Gastroesophageal sphincter (tissue), 4 donors: ENCODE measurements at regions not wholly inside any gene's neighbourhood (a gene's known extent, or its start where the extent isn't known, plus 50 kb on each side); places are given as distances from the start of the nearest gene placed in this dataset.
"Not testable (repeated sequence)": the region's sequence is repeated elsewhere in the genome, so short reads cannot be mapped to it uniquely, and the experiment has no call there.

Experiments
- ATAC-seq: fragments of 150-250 bp; one replicate; pipeline ENCODE4 v1.9.1; 2016; ENCODE audit warnings: mild to moderate bottlenecking, moderate library complexity
- H3K27ac ChIP-seq, 4 donors: fragments of 200-600 bp; sonication (generic) in 3 of 4; 1 replicate in 3 of 4; 2 replicates in 1 of 4; pipeline ENCODE4 v1.5.1; 2016 to 2019
- H3K27me3 ChIP-seq: fragments of 200-600 bp; sonication (generic); one replicate; pipeline ENCODE4 v1.5.1; 2019
- H3K36me3 ChIP-seq, 2 donors: fragments of 200-600 bp; sonication (generic); one replicate each; pipeline ENCODE4 v1.5.1; 2019; ENCODE audit warnings: control low read depth in 1 of 2
- H3K4me1 ChIP-seq, 3 donors: fragments of 200-600 bp; sonication (generic); 1 replicate in 2 of 3; 2 replicates in 1 of 3; pipeline ENCODE4 v1.5.1; 2016 to 2019; ENCODE audit warnings: control low read depth in 2 of 3
- H3K4me3 ChIP-seq, 2 donors: fragments of 200-600 bp; sonication (generic); one replicate each; pipeline ENCODE4 v1.5.1; 2019; ENCODE audit warnings: mild to moderate bottlenecking in 1 of 2, moderate library complexity in 1 of 2
- H3K9me3 ChIP-seq, 3 donors: fragments of 200-600 bp; sonication (generic); one replicate each; pipeline ENCODE4 v1.5.1; 2017 to 2019; ENCODE audit warnings: control low read depth in 2 of 3
- EP300 ChIP-seq: sonication (generic); formaldehyde crosslinking; IDR thresholded peaks from one replicate; pipeline ENCODE4 v1.6.1; 2017; ENCODE audit warnings: antibody characterized with exemption, mild to moderate bottlenecking
- POLR2A ChIP-seq, 2 donors: fragments of 450-650 bp; IDR thresholded peaks; one replicate each; pipeline ENCODE4 v1.6.1; 2017; ENCODE audit warnings: antibody characterized with exemption in 2 of 2, mild to moderate bottlenecking in 2 of 2, moderate library complexity in 1 of 2
- POLR2AphosphoS5 ChIP-seq: sonication (generic); formaldehyde crosslinking; IDR thresholded peaks from one replicate; pipeline ENCODE4 v1.6.1; 2017; ENCODE audit warnings: antibody characterized with exemption
- WGBS, 2 donors: methylation state at CpG; one replicate each; pipeline ENCODE4 v1.1.5; 2018; ENCODE audit warnings: low coverage in 1 of 2; 5-methylcytosine and 5-hydroxymethylcytosine counted together
- TF ChIP-seq, protein P1 (sequence below), 4 experiments: fragments of 200-600 bp in 2 of 4; fragments of 450-650 bp in 2 of 4; sonication (generic) in 1 of 4; IDR thresholded peaks; one replicate each; pipeline ENCODE4 v1.5.1; 2017 to 2019; ENCODE audit warnings: antibody characterized with exemption in 4 of 4, mild to moderate bottlenecking in 2 of 4, moderate library complexity in 2 of 4

DNA sequence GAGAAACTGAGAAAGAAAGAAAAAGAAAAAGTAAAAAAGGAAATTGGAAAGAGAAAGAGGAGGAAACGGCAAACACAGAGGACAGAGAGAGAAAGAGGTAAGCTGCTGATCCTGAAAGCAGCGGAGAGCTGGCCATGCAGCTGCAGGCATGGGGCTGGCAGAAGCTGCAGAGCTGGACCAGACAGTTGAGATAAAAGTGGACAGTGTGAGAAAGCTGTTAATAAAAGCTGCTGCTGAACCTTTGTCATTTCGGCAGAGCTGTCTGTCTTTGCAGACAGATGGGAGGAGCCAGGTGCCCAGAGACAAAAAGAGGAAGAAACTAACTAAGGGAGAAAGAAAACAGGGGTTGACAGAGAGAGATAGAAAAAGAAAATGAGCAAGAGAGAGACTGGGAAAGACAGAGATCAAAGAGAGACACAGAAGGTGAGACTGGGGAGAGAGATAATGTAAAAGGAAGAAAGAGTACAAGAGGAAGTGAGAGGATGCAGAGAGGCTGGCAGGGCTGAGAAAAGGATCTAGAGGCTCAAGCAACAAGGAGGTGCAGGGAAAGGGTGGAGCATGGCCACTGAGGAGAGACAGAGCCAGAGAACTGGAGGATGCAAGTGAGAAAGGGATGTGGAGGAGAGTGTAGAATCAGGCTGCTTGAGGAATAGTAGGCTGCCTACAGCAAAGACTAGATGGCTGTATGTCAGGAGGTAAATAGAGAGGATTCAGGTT, 376.8 kb upstream of the FGF16 start:
- WGBS, 2 donors = 20 to 46% methylated on average over 3 of the region's 3 CpGs
- no peaks in the 10 kb centered on the region for H3K27me3 ChIP-seq
- no peaks in the 10 kb centered on the region for H3K36me3 ChIP-seq
- H3K4me1 ChIP-seq = no peaks in the 10 kb centered on the region
- no peak overlapping the region for H3K27ac ChIP-seq
- ATAC-seq = no peak
- TF ChIP-seq, protein P1, sequence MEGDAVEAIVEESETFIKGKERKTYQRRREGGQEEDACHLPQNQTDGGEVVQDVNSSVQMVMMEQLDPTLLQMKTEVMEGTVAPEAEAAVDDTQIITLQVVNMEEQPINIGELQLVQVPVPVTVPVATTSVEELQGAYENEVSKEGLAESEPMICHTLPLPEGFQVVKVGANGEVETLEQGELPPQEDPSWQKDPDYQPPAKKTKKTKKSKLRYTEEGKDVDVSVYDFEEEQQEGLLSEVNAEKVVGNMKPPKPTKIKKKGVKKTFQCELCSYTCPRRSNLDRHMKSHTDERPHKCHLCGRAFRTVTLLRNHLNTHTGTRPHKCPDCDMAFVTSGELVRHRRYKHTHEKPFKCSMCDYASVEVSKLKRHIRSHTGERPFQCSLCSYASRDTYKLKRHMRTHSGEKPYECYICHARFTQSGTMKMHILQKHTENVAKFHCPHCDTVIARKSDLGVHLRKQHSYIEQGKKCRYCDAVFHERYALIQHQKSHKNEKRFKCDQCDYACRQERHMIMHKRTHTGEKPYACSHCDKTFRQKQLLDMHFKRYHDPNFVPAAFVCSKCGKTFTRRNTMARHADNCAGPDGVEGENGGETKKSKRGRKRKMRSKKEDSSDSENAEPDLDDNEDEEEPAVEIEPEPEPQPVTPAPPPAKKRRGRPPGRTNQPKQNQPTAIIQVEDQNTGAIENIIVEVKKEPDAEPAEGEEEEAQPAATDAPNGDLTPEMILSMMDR (IDR thresholded peaks at IDR 0.05) = no peak
- TF ChIP-seq POLR2A (IDR thresholded peaks at IDR 0.05) = no peak
- no peak for TF ChIP-seq EP300
- no peak for TF ChIP-seq POLR2AphosphoS5
- no peaks in the 10 kb centered on the region for H3K9me3 ChIP-seq
- H3K4me3 ChIP-seq = no peak overlapping the region

DNA sequence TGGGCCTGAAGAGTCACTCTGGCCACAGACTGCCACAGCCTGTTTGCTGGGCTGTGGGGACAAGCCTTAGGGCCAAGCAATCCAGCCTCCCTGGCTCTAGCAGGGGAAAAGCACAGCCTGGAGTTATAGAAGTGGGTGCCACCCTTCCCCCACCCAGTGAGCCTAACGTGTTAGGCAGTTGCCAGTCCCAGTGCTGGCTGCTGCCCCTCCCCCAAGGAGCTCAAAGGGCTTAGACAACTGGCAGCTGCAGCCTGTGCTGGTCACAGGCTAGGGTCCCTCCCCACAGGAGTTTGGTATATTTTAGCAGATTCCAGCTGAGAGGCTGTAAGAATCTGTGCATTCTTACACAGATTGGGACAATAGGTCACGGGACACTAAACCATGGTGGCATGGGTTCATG, 370.3 kb upstream of the FGF16 start:
- 0% methylated on average over 1 of the region's 2 CpGs; no CpG with 5 or more reads in 1 of the 2 donors for WGBS, 2 donors
- ATAC-seq = no peak
- H3K4me1 ChIP-seq = no peaks in the 10 kb centered on the region

DNA sequence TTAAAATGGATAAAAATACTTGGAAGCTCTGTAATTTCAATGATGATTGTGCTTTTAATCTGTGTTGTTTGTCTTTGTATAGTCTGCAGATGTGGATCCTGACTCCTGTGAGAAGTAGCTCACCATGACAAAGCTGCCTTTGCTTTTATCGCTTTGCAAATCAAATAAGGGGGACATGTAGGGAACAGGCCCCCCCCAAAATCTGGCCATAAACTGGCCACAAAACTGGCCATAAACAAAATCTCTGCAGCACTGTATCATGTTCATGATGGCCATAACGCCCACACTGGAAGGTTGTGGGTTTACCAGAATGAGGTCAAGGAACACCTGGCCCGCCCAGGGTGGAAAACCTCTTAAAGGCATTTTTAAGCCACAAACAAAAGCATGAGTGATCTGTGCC, 366.0 kb upstream of the FGF16 start:
- not testable (repeated sequence) for H3K27me3 ChIP-seq, H3K36me3 ChIP-seq, H3K4me1 ChIP-seq, H3K9me3 ChIP-seq, H3K4me3 ChIP-seq, H3K27ac ChIP-seq, ATAC-seq
- WGBS, 2 donors = 43 to 61% methylated on average over 2 to 3 of the region's 3 CpGs

More for the DNA sequence above, 370.3 kb upstream of the FGF16 start:
- no peak overlapping the region for H3K27ac ChIP-seq
- H3K4me3 ChIP-seq = no peak overlapping the region
- no peaks in the 10 kb centered on the region for H3K36me3 ChIP-seq
- peaks cover 0 to 9% (median 0%) of the 10 kb centered on the region in 3 donors for H3K9me3 ChIP-seq
- no peaks in the 10 kb centered on the region for H3K27me3 ChIP-seq
- no peak for TF ChIP-seq POLR2AphosphoS5
- TF ChIP-seq, protein P1 (IDR thresholded peaks at IDR 0.05) = no peak
- no peak for TF ChIP-seq EP300
- no peak for TF ChIP-seq POLR2A (IDR thresholded peaks at IDR 0.05)

DNA sequence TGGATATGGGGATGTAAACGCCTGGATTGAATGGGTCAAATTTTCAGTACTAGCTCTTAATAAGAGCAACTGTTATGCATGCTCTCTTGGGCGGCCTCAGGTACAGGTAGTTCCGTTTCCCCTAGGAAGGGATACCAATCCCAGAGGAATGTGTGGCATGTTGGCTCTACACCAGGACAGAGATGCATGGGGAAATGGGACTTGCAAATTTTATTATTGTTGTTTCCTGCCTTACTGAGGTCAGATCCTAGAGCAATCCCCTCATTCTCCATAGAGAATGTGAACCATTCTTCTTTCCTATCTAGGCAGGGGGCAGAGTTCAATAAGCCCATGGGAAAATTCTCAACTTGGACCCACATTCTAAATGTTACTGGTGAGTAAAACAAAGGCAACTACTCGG, 361.8 kb upstream of the FGF16 start:
- TF ChIP-seq, protein P1 (IDR thresholded peaks at IDR 0.05) = no peak
- TF ChIP-seq EP300 (no peak), POLR2A (IDR thresholded peaks at IDR 0.05) (no peak), POLR2AphosphoS5 (no peak)
- H3K4me1 ChIP-seq = peaks cover 0 to 12% (median 0%) of the 10 kb centered on the region in 3 donors
- peaks cover 0 to 9% (median 0%) of the 10 kb centered on the region in 3 donors for H3K9me3 ChIP-seq
- H3K4me3 ChIP-seq = no peak overlapping the region
- no peaks in the 10 kb centered on the region for H3K36me3 ChIP-seq
- 63 to 67% methylated on average over 1 to 2 of the region's 4 CpGs for WGBS, 2 donors
- no peaks in the 10 kb centered on the region for H3K27me3 ChIP-seq
- H3K27ac ChIP-seq = no peak overlapping the region
- no peak for ATAC-seq

DNA sequence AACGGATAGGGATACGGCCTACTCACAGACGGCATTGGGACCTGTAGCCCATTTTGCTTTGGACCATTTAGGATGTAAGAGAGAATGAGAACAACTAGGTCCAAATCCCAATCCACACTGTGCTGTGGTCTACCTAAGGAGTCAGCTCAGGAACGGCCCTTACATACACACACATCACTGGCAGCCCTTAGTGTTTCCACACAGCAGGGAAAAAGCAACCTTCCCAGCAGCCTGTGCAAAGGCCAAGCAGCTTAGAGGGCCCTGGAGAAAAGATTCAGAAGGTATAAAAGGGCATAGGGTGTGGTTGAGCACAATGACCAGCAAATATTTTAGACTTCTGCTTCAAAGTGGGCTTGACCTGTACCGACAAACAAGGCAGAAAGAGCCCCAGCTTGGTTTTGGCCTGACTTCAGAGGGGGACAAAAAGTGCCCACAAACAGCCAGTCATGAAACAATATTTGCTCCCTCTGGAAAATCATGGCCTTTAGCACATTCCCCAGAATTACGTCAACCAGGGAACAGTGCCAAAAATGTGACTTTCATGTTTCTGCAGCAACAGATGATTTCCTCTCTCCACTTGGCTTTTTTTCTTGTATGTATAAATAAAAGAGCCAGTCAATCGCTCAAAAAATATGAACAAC, 359.5 kb upstream of the FGF16 start:
- H3K4me1 ChIP-seq = peaks cover 0 to 12% (median 0%) of the 10 kb centered on the region in 3 donors
- no peaks in the 10 kb centered on the region for H3K27me3 ChIP-seq
- 42 to 45% methylated on average over 7 of the region's 7 CpGs for WGBS, 2 donors
- no peaks in the 10 kb centered on the region for H3K36me3 ChIP-seq
- H3K4me3 ChIP-seq = no peak overlapping the region
- H3K27ac ChIP-seq = peak overlapping the region in 2 of 4 donors; percentile 30 to 54
- H3K9me3 ChIP-seq = no peaks in the 10 kb centered on the region
- TF ChIP-seq POLR2A (IDR thresholded peaks at IDR 0.05) (no peak), EP300 (no peak), POLR2AphosphoS5 (no peak)
- TF ChIP-seq, protein P1 (IDR thresholded peaks at IDR 0.05) = no peak
- ATAC-seq = peak; percentile 61
